Liver (tissue), 8 donors: ENCODE measurements at regions not wholly inside any gene's neighbourhood (a gene's known extent, or its start where the extent isn't known, plus 50 kb on each side); places are given as distances from the start of the nearest gene placed in this dataset.

Experiments
- DNase-seq: peaks from one replicate; pipeline ENCODE4 v3.0.0-alpha.2; 2017; ENCODE audit warnings: low spot score
- H3K27ac ChIP-seq, 2 donors: one replicate each; pipeline ENCODE4 v1.7.0; 2013; ENCODE audit warnings: inconsistent platforms in 2 of 2, low read length in 2 of 2, control low read depth in 1 of 2, low read depth in 1 of 2, mild to moderate bottlenecking in 1 of 2
- H3K27me3 ChIP-seq, 4 donors: one replicate each; pipeline versions ENCODE4 v1.6.1 to v1.7.0; 2013; ENCODE audit warnings: low read length in 3 of 4, inconsistent platforms in 1 of 4, mild to moderate bottlenecking in 1 of 4, moderate library complexity in 1 of 4; ENCODE audit not compliant: control insufficient read depth in 4 of 4, insufficient read depth in 4 of 4
- H3K36me3 ChIP-seq, 4 donors: one replicate each; pipeline versions ENCODE4 v1.6.1 to v1.7.0; 2013; ENCODE audit warnings: low read length in 3 of 4, mild to moderate bottlenecking in 3 of 4, low read depth in 1 of 4, moderate library complexity in 1 of 4; ENCODE audit not compliant: control insufficient read depth in 4 of 4, insufficient read depth in 3 of 4
- H3K4me1 ChIP-seq, 4 donors: one replicate each; pipeline versions ENCODE4 v1.6.1 to v1.7.0; 2013; ENCODE audit warnings: low read length in 3 of 4, mild to moderate bottlenecking in 3 of 4, moderate library complexity in 1 of 4; ENCODE audit not compliant: control insufficient read depth in 4 of 4, insufficient read depth in 4 of 4
- H3K4me3 ChIP-seq, 3 donors: one replicate each; pipeline versions ENCODE4 v1.6.1 to v1.7.0; 2013; ENCODE audit warnings: low read length in 3 of 3, control low read depth in 1 of 3, low read depth in 1 of 3, mild to moderate bottlenecking in 1 of 3
- H3K9ac ChIP-seq, 2 donors: one replicate each; pipeline ENCODE4 v1.7.0; 2013; ENCODE audit warnings: low read length in 2 of 2, mild to moderate bottlenecking in 2 of 2, moderate library complexity in 2 of 2, control low read depth in 1 of 2, low read depth in 1 of 2
- H3K9me3 ChIP-seq, 4 donors: one replicate each; pipeline versions ENCODE4 v1.6.1 to v1.7.0; 2013; ENCODE audit warnings: low read length in 3 of 4; ENCODE audit not compliant: control insufficient read depth in 4 of 4
- ATF3 ChIP-seq: IDR thresholded peaks from 2 replicates; pipeline ENCODE4 v1.6.1; 2016; ENCODE audit warnings: antibody characterized with exemption
- CTCF ChIP-seq: fragments of 150-350 bp; IDR thresholded peaks from 2 replicates; pipeline ENCODE4 v1.5.1; 2017; ENCODE audit warnings: improper control_type of control experiment, low read depth, low read length; ENCODE audit not compliant: missing input control
- EGR1 ChIP-seq, 2 donors: IDR thresholded peaks; 2 replicates each; pipeline ENCODE4 v1.6.1; 2016 to 2018; ENCODE audit warnings: antibody characterized with exemption in 2 of 2, low read depth in 2 of 2
- FOXA1 ChIP-seq: IDR thresholded peaks from 2 replicates; pipeline ENCODE4 v1.6.1; 2016; ENCODE audit warnings: antibody characterized with exemption
- FOXA2 ChIP-seq: IDR thresholded peaks from 2 replicates; pipeline ENCODE4 v1.6.1; 2016; ENCODE audit warnings: antibody characterized with exemption
- HNF4A ChIP-seq, 2 donors: conservative IDR thresholded peaks; 2 replicates each; pipeline ENCODE4 v1.6.1; 2016; ENCODE audit warnings: antibody characterized with exemption in 2 of 2, mild to moderate bottlenecking in 2 of 2
- HNF4G ChIP-seq: IDR thresholded peaks from 2 replicates; pipeline ENCODE4 v1.6.1; 2016; ENCODE audit warnings: antibody characterized with exemption
- JUND ChIP-seq, 2 donors: IDR thresholded peaks; 2 replicates each; pipeline ENCODE4 v1.6.1; 2016; ENCODE audit warnings: antibody characterized with exemption in 2 of 2
- MAX ChIP-seq: IDR thresholded peaks from 2 replicates; pipeline ENCODE4 v1.6.1; 2016; ENCODE audit warnings: antibody characterized with exemption
- NR2F2 ChIP-seq: IDR thresholded peaks from 2 replicates; pipeline ENCODE4 v1.6.1; 2016; ENCODE audit warnings: antibody characterized with exemption
- RAD21 ChIP-seq, 2 donors: IDR thresholded peaks; 2 replicates each; pipeline ENCODE4 v1.6.1; 2016; ENCODE audit warnings: antibody characterized with exemption in 2 of 2, mild to moderate bottlenecking in 2 of 2
- REST ChIP-seq: IDR thresholded peaks from 2 replicates; pipeline ENCODE4 v1.6.1; 2016; ENCODE audit warnings: antibody characterized with exemption, mild to moderate bottlenecking
- RXRA ChIP-seq, 2 donors: IDR thresholded peaks; 2 replicates each; pipeline ENCODE4 v1.6.1; 2017 to 2018; ENCODE audit warnings: antibody characterized with exemption in 2 of 2, mild to moderate bottlenecking in 1 of 2
- SP1 ChIP-seq: IDR thresholded peaks from 2 replicates; pipeline ENCODE4 v1.6.1; 2018; ENCODE audit warnings: antibody characterized with exemption, mild to moderate bottlenecking
- TAF1 ChIP-seq: conservative IDR thresholded peaks from 2 replicates; pipeline ENCODE4 v1.6.1; 2016; ENCODE audit warnings: antibody characterized with exemption, mild to moderate bottlenecking
- YY1 ChIP-seq: IDR thresholded peaks from 2 replicates; pipeline ENCODE4 v1.6.1; 2016; ENCODE audit warnings: antibody characterized with exemption, mild to moderate bottlenecking
- ZBTB33 ChIP-seq: IDR thresholded peaks from 2 replicates; pipeline ENCODE4 v1.6.1; 2016; ENCODE audit warnings: antibody characterized with exemption
- WGBS: extraction: QIAGEN DNeasy Blood & Tissue Kit; methylation state at CpG from one replicate; pipeline ENCODE4 v1.1.7; 2013; 5-methylcytosine and 5-hydroxymethylcytosine counted together
- donor health status: healthy.
- donor health status: healthy.
- donor health status: healthy.
- donor health status: healthy.
- donor health status: healthy.

GRCh38 chr16:35794896-35795295, 2335.5 kb downstream of the TP53TG3F start:
- no peaks in the 10 kb centered on the region for H3K36me3 ChIP-seq
- H3K27ac ChIP-seq: no peak overlapping the region
- DNase-seq: no peak
- no peaks in the 10 kb centered on the region for H3K4me1 ChIP-seq
- no peak overlapping the region for H3K4me3 ChIP-seq
- H3K27me3 ChIP-seq: no peaks in the 10 kb centered on the region
- no peak overlapping the region for H3K9ac ChIP-seq
- H3K9me3 ChIP-seq: peaks cover 2 to 16% (median 8%) of the 10 kb centered on the region in 4 donors
- WGBS: 55% methylated on average over 6 of the region's 6 CpGs
- no peak for TF ChIP-seq MAX
- TF ChIP-seq RXRA (IDR thresholded peaks at IDR 0.05): no peak
- TF ChIP-seq SP1: no peak
- no peak for TF ChIP-seq ATF3
- TF ChIP-seq NR2F2: no peak
- no peak for TF ChIP-seq JUND (IDR thresholded peaks at IDR 0.05)
- TF ChIP-seq HNF4G: no peak
- TF ChIP-seq EGR1 (IDR thresholded peaks at IDR 0.05; ENCODE audit: low read depth in 2 of 2): no peak
- TF ChIP-seq FOXA1: no peak
- no peak for TF ChIP-seq REST
- no peak for TF ChIP-seq TAF1
- TF ChIP-seq YY1: no peak
- TF ChIP-seq HNF4A (conservative IDR thresholded peaks at IDR 0.05): no peak
- no peak for TF ChIP-seq RAD21 (IDR thresholded peaks at IDR 0.05)
- TF ChIP-seq ZBTB33: no peak

- DNase-seq: no peak
- no peaks in the 10 kb centered on the region for H3K36me3 ChIP-seq
- TF ChIP-seq ATF3 (no peak), REST (no peak), TAF1 (no peak), MAX (no peak), ZBTB33 (no peak), FOXA2 (no peak), SP1 (no peak), CTCF (no peak), EGR1 (IDR thresholded peaks at IDR 0.05; ENCODE audit: low read depth in 2 of 2) (no peak), NR2F2 (no peak)
Measured at GRCh38 chr16:35795361-35796029, 2336.1 kb downstream of the TP53TG3F start.

More at GRCh38 chr16:35795361-35796029, 2336.1 kb downstream of the TP53TG3F start:
- no peaks in the 10 kb centered on the region for H3K4me1 ChIP-seq
- H3K27me3 ChIP-seq: no peaks in the 10 kb centered on the region
- peaks cover 2 to 19% (median 7%) of the 10 kb centered on the region in 4 donors for H3K9me3 ChIP-seq
- H3K4me3 ChIP-seq: no peak overlapping the region
- no peak overlapping the region for H3K9ac ChIP-seq
- 58% methylated on average over 33 of the region's 33 CpGs for WGBS
- H3K27ac ChIP-seq: no peak overlapping the region
